NCI-H2081 treated with DMSO at 0.1 percent for 48 hours (cell line): ENCODE measurements at regions not wholly inside any gene's neighbourhood (a gene's known extent, or its start where the extent isn't known, plus 50 kb on each side); places are given as distances from the start of the nearest gene placed in this dataset.

Experiments used
- DNase-seq: peaks from one replicate; lab custom pipeline; 2025; lab: John Stamatoyannopoulos, UW

GRCh38 chr14:42624980-42625761, 1018.5 kb downstream of the LRFN5 start:
- no peak for DNase-seq

GRCh38 chr14:42617005-42617404, 1010.3 kb downstream of the LRFN5 start:
- no peak for DNase-seq

GRCh38 chr14:42606839-42607238, 1000.2 kb downstream of the LRFN5 start:
- DNase-seq: no peak

GRCh38 chr14:42602336-42602845, 995.7 kb downstream of the LRFN5 start:
- no peak for DNase-seq

- DNase-seq: no peak
Measured at GRCh38 chr14:42572032-42572431, 965.4 kb downstream of the LRFN5 start.

GRCh38 chr14:42569227-42569626, 962.6 kb downstream of the LRFN5 start:
- no peak for DNase-seq

GRCh38 chr14:42565556-42565955, 958.9 kb downstream of the LRFN5 start:
- DNase-seq: no peak

- DNase-seq: no peak
Measured at GRCh38 chr14:42563313-42563712, 956.6 kb downstream of the LRFN5 start.

- no peak for DNase-seq
Measured at GRCh38 chr14:42556551-42556950, 949.9 kb downstream of the LRFN5 start.

GRCh38 chr14:42555365-42555764, 948.7 kb downstream of the LRFN5 start:
- DNase-seq: no peak

GRCh38 chr14:42554091-42554490, 947.4 kb downstream of the LRFN5 start:
- no peak for DNase-seq

GRCh38 chr14:42550310-42550709, 943.6 kb downstream of the LRFN5 start:
- DNase-seq: no peak

GRCh38 chr14:42548349-42548748, 941.7 kb downstream of the LRFN5 start:
- DNase-seq: no peak

GRCh38 chr14:42545636-42546035, 939.0 kb downstream of the LRFN5 start:
- no peak for DNase-seq

GRCh38 chr14:42541535-42542001, 934.9 kb downstream of the LRFN5 start:
- no peak for DNase-seq

- DNase-seq: no peak
Measured at GRCh38 chr14:42535397-42535796, 928.7 kb downstream of the LRFN5 start.

- DNase-seq: no peak
Measured at GRCh38 chr14:42533476-42533875, 926.8 kb downstream of the LRFN5 start.

- no peak for DNase-seq
Measured at GRCh38 chr14:42532194-42532593, 925.5 kb downstream of the LRFN5 start.

GRCh38 chr14:42527141-42527540, 920.5 kb downstream of the LRFN5 start:
- no peak for DNase-seq

- no peak for DNase-seq
Measured at GRCh38 chr14:42523666-42524065, 917.0 kb downstream of the LRFN5 start.

GRCh38 chr14:42517806-42518500, 911.3 kb downstream of the LRFN5 start:
- no peak for DNase-seq

GRCh38 chr14:42513837-42514236, 907.2 kb downstream of the LRFN5 start:
- DNase-seq: no peak

GRCh38 chr14:42510071-42510470, 903.4 kb downstream of the LRFN5 start:
- no peak for DNase-seq
